Keratinocyte (primary cell): ENCODE measurements at regions not wholly inside any gene's neighbourhood (a gene's known extent, or its start where the extent isn't known, plus 50 kb on each side); places are given as distances from the start of the nearest gene placed in this dataset.

Experiments used
- DNase-seq: peaks from one replicate; pipeline ENCODE4 v3.0.0-alpha.2; 2011; ENCODE audit warnings: low read depth, missing footprints, low spot score
- FAIRE-seq: peaks from 2 replicates; lab custom pipeline; 2011; peaks lifted over from hg19 to GRCh38; lab: Jason Lieb, UNC
- H2AFZ ChIP-seq: 2 replicates; pipeline ENCODE4 v1.6.0; 2012; ENCODE audit warnings: low read length, control low read depth, inconsistent platforms; ENCODE audit not compliant: control insufficient read depth
- H3K27ac ChIP-seq: 2 replicates; pipeline ENCODE4 v1.5.1; 2011; ENCODE audit warnings: low read length; ENCODE audit not compliant: control insufficient read depth, insufficient read depth
- H3K27me3 ChIP-seq: 3 replicates; pipeline ENCODE4 v1.6.0; 2011; ENCODE audit warnings: low read length; ENCODE audit not compliant: control insufficient read depth, insufficient read depth; ENCODE audit errors: extremely low read depth
- H3K36me3 ChIP-seq, 2 experiments: 2 replicates in 1 of 2; 3 replicates in 1 of 2; pipeline ENCODE4 v1.5.1; 2011; ENCODE audit warnings: low read length in 2 of 2, mild to moderate bottlenecking in 1 of 2; ENCODE audit not compliant: control insufficient read depth in 2 of 2, insufficient read depth in 2 of 2; ENCODE audit errors: extremely low read depth in 1 of 2
- H3K4me1 ChIP-seq: 3 replicates; pipeline ENCODE4 v1.5.1; 2011; ENCODE audit warnings: low read length; ENCODE audit not compliant: control insufficient read depth, insufficient read depth; ENCODE audit errors: extremely low read depth
- H3K4me2 ChIP-seq: 3 replicates; pipeline ENCODE4 v1.6.0; 2011; ENCODE audit warnings: low read depth, low read length; ENCODE audit not compliant: control insufficient read depth, insufficient read depth; ENCODE audit errors: extremely low read depth
- H3K4me3 ChIP-seq, 3 experiments: fragments of 200-600 bp in 1 of 3; sonication (generic) in 1 of 3; 2 replicates in 2 of 3; 3 replicates in 1 of 3; pipeline ENCODE4 v1.5.1; 2011 to 2016; ENCODE audit warnings: low read length in 3 of 3, mild to moderate bottlenecking in 3 of 3, control low read depth in 2 of 3, inconsistent platforms in 1 of 3, low read depth in 1 of 3, mixed read lengths in 1 of 3, mixed run types in 1 of 3, moderate library complexity in 1 of 3; ENCODE audit not compliant: control insufficient read depth in 2 of 3, insufficient read depth in 2 of 3; ENCODE audit errors: extremely low read depth in 1 of 3
- H3K79me2 ChIP-seq: 2 replicates; pipeline ENCODE4 v1.6.0; 2012; ENCODE audit warnings: low read length; ENCODE audit not compliant: control insufficient read depth, insufficient read depth
- H3K9ac ChIP-seq: 3 replicates; pipeline ENCODE4 v1.6.0; 2011; ENCODE audit warnings: low read length; ENCODE audit not compliant: control insufficient read depth, insufficient read depth; ENCODE audit errors: extremely low read depth
- H3K9me1 ChIP-seq: 3 replicates; pipeline ENCODE4 v1.6.0; 2011; ENCODE audit warnings: low read length; ENCODE audit not compliant: control insufficient read depth, insufficient read depth; ENCODE audit errors: extremely low read depth
- H3K9me3 ChIP-seq: 2 replicates; pipeline ENCODE4 v1.5.1; 2012; ENCODE audit warnings: low read depth, low read length; ENCODE audit not compliant: control insufficient read depth
- H4K20me1 ChIP-seq: 3 replicates; pipeline ENCODE4 v1.6.0; 2011; ENCODE audit warnings: low read length; ENCODE audit not compliant: control insufficient read depth, insufficient read depth; ENCODE audit errors: extremely low read depth
- CTCF ChIP-seq, 3 experiments: IDR thresholded peaks in 1 of 3; conservative IDR thresholded peaks in 1 of 3; optimal IDR thresholded peaks in 1 of 3; 2 replicates in 2 of 3; 3 replicates in 1 of 3; pipeline versions ENCODE3 to v1.5.1; 2011; ENCODE audit warnings: low read length in 3 of 3, mild to moderate bottlenecking in 3 of 3, moderate library complexity in 2 of 3, control low read depth in 1 of 3, inconsistent platforms in 1 of 3; ENCODE audit not compliant: insufficient read depth in 2 of 3; ENCODE audit errors: extremely low read depth in 1 of 3
- EZH2 ChIP-seq: IDR thresholded peaks from one replicate; pipeline ENCODE4 v1.6.1; 2012; ENCODE audit warnings: inconsistent platforms, mild to moderate bottlenecking, low read length, moderate library complexity
- dilution Hi-C: fragments of 300-500 bp; cut with MboI; formaldehyde crosslinking; loops from one replicate; pipeline ENCODE4 v1.7.0; 2020; ENCODE audit warnings: low sequenced_read_pairs; ENCODE audit not compliant: extremely low pct_ligation_motif_present

DNA sequence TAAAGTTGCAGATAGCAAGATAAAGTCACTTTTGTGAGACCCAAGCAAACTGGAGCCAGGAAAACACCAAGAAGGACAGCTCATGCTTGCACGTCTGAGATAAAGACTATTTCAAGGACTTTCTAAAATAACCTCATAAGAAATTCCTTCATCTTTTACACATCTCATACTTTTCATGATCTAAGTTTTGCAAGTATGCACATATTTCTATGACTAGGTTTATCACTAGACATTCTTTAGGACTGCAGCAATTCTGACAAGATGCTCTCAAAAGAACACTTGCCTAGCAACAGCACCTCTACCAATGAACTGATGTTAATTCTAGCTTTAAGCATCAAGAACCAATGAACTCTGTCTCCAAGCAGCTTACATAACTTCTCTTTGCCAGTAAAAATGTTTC, 457.6 kb downstream of the SEMA3D start:
- Histone ChIP-seq H3K9me1 (no peaks in the 10 kb centered on the region), H4K20me1 (no peaks in the 10 kb centered on the region), H3K27me3 (no peaks in the 10 kb centered on the region), H3K4me2 (no peak overlapping the region), H3K9me3 (no peaks in the 10 kb centered on the region), H2AFZ (no peak overlapping the region), H3K9ac (no peak overlapping the region), H3K27ac (no peak overlapping the region), H3K79me2 (no peaks in the 10 kb centered on the region), H3K4me1 (no peaks in the 10 kb centered on the region), H3K4me3 (no peak overlapping the region), H3K36me3 (no peaks in the 10 kb centered on the region)
- TF ChIP-seq EZH2 (no peak), CTCF (optimal IDR thresholded peaks at IDR 0.05 in 1 of 3, IDR thresholded peaks at IDR 0.05 in 1 of 3, conservative IDR thresholded peaks at IDR 0.05 in 1 of 3; ENCODE audit: extremely low read depth in 1 of 3, insufficient read depth in 2 of 3, low read length in 3 of 3) (no peak)
- no peak for DNase-seq
- dilution Hi-C loops, result no loop called here
- no peak for FAIRE-seq

GRCh38 chr7:84722734-84723133, 464.1 kb downstream of the SEMA3D start:
- H3K9ac ChIP-seq, result no peak overlapping the region
- H3K27ac ChIP-seq, result no peak overlapping the region
- FAIRE-seq (no peak), DNase-seq (no peak)
- no peak overlapping the region for H2AFZ ChIP-seq
- H3K4me3 ChIP-seq, result no peak overlapping the region
- dilution Hi-C loops, result no loop called here
- no peak overlapping the region for H3K4me2 ChIP-seq
- H3K36me3 ChIP-seq, result no peaks in the 10 kb centered on the region
- H3K9me3 ChIP-seq, result no peaks in the 10 kb centered on the region
- H3K9me1 ChIP-seq, result no peaks in the 10 kb centered on the region
- H4K20me1 ChIP-seq, result no peaks in the 10 kb centered on the region
- TF ChIP-seq CTCF (optimal IDR thresholded peaks at IDR 0.05 in 1 of 3, IDR thresholded peaks at IDR 0.05 in 1 of 3, conservative IDR thresholded peaks at IDR 0.05 in 1 of 3; ENCODE audit: extremely low read depth in 1 of 3, insufficient read depth in 2 of 3, low read length in 3 of 3), result no peak
- no peak for TF ChIP-seq EZH2
- no peaks in the 10 kb centered on the region for H3K4me1 ChIP-seq
- H3K27me3 ChIP-seq, result no peaks in the 10 kb centered on the region
- H3K79me2 ChIP-seq, result no peaks in the 10 kb centered on the region
